HG03060 (cell line): ENCODE measurements at regions not wholly inside any gene's neighbourhood (a gene's known extent, or its start where the extent isn't known, plus 50 kb on each side); places are given as distances from the start of the nearest gene placed in this dataset.

Experiments used
- ATAC-seq: cut with Tn5 transposase; IDR thresholded peaks from one replicate; pipeline ENCODE4 v1.9.1; 2021; ENCODE audit warnings: low read depth, moderate number of reproducible peaks; ENCODE audit not compliant: unreplicated experiment

DNA sequence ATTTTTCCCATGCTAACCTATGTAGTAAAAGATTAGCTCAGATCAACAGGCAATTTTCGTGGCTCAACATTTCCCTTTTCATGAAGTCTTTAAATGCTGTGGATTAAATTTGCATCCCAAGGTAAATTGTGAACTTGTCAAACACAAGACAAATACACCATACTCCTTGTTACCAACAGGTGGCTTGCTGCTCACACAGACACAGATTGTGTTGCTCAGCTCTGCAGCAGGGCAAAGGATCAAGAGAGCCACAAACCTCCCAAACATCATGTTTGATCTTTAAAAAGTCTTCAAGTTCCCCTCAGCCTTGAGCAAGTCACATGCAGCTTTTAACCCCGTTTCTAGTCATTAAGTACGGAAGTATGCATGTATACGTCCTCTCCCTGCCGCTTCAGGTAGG lies 119.6 kb upstream of the CNTNAP4 start:
- no peak for ATAC-seq

GRCh38 chr16:76162046-76162445 lies 115.2 kb upstream of the CNTNAP4 start:
- no peak for ATAC-seq

- no peak for ATAC-seq
These were observed 112.1 kb upstream of the CNTNAP4 start for GRCh38 chr16:76164970-76165558.

- ATAC-seq = no peak
These were observed 101.5 kb upstream of the CNTNAP4 start for GRCh38 chr16:76175718-76176117.

- no peak for ATAC-seq
These were observed 101.0 kb upstream of the CNTNAP4 start for GRCh38 chr16:76176153-76176552.

GRCh38 chr16:76176616-76177015 lies 100.6 kb upstream of the CNTNAP4 start:
- ATAC-seq = no peak

DNA sequence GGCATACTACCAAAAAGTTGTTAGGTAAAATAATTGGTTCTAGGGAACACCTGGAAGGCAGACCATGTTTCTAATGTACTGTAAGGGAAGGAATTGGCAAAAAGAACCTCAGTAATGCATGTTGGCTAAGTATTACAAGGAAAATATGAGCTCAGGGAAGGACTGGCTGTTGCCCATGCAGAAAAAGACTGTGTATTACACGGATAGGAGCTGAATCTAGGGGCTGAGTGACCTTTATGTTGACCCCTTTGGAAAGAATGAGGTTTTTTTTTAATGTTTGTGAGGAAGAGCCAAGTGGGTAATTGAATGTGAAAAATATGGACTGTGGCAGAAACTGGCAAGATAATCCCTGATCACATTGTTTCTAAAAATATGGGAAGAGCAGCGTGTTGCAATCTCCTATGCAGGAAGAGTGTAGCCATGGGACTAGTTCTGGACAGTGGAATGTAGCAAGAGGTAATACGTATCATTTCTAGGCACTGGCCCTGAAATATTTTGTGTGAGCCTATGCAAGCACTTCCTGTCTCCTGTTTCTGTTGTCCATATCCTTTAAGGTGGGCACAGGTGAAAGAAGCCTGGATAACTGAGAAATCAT lies 95.1 kb upstream of the CNTNAP4 start:
- ATAC-seq = no peak

DNA sequence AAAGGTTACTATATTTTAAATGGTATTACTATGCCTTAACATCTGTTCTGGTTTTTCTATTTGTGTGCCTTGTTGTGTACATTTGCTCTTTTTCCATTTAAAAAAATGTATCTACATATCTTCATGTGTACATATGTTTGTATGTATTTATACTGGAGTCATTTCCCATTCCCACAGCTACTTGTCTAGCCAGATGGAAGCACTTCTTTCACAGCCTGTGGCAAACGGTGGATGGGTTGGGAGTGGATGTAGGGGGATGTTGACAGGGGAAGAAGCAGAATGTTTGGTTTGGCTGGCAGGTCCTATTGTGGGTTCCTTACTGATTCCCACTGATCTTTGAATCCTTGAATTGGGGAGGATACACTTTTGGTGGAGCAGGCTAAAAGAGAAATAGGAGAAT lies 93.6 kb upstream of the CNTNAP4 start:
- ATAC-seq = no peak

DNA sequence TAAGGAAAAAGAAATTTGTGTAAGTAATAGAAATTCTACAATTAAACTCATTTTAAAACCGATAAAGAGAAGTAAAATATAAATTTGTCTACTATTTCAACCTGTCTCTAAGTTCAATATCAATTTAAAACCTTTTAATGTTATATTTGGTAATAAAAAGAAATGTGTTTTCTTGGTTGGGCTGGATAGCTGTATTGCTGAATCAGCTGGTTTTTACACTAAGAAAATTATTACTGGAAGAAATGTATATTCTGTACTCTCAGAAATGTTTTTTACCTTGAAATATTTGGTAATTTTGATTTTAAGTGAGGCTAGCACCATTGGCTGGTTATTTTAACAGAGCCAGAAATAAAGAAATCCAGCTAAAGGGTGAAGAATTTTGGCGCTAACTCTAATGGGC lies 87.1 kb upstream of the CNTNAP4 start:
- no peak for ATAC-seq

GRCh38 chr16:76190480-76190879 lies 86.7 kb upstream of the CNTNAP4 start:
- ATAC-seq = no peak

DNA sequence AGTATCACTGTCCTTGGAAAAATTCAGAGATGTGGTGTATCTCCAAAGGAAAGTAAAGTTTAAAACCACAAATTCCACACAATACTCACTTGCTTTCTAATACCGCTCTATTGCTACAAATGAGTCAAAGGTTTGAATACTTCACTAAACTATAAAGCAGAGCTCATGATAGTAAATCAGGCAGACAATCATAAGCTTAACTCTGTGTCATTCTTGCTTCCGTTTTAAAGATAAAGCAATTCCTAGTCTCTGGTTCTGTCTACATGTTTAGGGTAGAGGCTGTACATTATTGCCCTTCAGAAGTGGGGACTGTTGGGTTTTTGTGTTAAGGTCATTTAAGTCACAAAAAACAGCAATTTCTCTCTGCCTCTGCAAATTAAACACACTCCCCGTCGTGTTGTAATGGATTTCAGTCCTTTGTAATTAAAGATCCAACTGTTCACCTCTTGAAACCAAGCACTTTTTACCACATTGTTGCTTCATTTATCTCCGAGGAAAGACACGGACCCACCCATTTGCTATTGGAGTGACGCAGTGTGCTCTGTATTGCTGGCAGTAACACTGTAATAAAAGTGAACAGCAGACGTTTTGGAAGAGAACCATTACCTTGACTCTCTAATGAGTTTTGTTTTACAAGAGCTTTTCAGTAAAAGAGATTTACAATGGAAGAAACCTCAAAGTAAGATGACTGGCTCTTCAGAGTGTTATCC lies 83.1 kb upstream of the CNTNAP4 start:
- no peak for ATAC-seq

- no peak for ATAC-seq
These were observed 82.6 kb upstream of the CNTNAP4 start for GRCh38 chr16:76194616-76195015.

- ATAC-seq = no peak
These were observed 82.1 kb upstream of the CNTNAP4 start for GRCh38 chr16:76195056-76195455.

DNA sequence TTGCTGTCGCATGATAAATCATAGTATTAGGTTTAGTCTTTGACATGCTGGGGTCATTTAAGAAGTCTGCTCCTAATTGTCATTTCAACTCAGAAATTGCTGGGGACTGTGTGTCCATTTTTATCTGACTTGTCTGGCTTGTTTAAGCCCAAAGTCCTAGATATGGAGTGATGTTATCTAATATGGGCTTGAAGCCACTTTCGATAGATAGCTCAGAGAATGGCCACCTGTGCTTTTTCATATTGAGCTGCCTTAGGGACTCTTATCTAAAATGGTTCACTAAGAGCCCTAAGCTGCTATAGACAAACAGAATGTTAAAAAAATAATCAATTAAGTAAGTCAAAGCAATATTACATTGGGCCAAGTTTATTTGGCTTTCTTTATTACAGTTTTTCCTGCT lies 81.6 kb upstream of the CNTNAP4 start:
- ATAC-seq = no peak

DNA sequence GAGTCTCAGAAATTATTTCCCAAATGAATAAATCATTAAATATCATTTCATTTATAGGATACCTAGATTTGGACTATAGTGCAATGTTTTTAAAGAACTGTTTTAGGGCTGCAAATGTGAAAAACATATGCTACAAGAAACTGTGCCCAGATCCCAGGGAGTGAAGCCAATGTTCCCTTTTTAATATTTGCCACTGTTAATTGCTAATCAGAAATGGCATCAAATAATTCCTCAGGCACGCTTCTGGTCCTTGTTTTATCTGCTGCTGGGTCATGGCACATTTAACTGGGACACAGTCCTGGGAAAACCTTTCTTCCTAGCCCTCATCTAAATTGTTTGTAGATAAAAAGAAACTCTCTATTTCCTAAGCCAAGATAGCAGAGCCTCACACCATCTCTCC lies 79.3 kb upstream of the CNTNAP4 start:
- ATAC-seq = no peak

DNA sequence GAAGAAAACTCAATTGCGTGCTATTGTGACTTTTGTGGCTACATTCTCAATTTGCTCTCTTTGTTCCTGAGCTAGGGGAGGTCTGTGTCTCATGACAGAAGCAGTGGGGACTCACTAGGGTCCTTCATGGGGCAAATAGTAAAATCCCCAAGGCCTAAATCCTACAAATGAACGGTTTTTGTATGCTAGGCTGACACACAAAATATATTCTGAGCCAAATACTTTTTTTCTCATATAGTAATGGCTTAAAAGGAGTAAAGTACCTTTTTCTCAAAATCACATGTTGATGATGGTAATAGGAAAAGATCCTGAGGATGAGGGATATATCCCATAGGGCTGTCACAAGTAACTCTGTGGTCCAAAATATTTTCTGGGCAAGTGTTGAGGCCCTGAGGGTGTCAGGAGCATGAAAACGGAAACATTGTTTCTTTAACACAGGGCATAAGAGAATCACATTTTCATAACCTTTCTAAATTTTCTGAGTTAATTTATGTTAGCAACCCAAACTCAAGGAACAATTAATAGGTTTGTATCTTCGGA lies 77.5 kb upstream of the CNTNAP4 start:
- ATAC-seq = no peak

- ATAC-seq = no peak
These were observed 75.8 kb upstream of the CNTNAP4 start for GRCh38 chr16:76201385-76201784.

DNA sequence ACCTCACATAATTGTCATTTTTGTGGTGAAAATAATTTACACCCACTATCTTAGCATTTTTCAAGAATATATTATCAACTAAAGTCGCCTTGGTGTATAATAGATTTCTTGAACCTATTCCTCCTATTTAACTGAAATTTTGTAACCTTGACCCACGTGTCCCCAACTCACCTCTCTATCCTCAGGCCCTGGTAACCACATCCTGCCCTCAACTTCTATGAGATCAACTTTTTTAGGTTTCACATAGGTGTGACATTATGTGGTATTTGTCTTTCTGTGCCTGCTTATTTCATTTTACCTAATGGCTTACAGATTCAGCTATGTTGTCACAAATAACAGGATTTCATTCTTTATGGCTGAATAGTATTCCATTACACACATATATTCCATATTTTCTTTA lies 73.0 kb upstream of the CNTNAP4 start:
- ATAC-seq = no peak

GRCh38 chr16:76207270-76207669 lies 69.9 kb upstream of the CNTNAP4 start:
- ATAC-seq = no peak

DNA sequence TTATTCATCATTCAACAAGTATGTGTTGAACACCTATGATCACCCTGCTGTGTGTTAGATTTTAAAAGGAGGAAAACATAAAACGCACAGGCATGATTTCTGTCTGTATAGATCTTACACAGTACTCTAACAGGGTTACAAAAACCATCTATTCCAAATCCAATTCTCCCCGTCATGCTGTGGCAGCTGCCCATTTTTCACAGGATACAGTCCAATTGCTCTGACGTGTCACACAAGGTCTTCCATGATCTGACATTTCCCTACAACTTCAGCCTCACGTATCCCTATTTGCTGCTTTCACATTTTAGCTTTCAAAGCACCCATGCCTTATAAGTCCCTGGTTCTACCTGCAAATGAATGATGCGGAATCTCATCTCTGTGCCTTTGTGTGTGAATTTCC lies 67.0 kb upstream of the CNTNAP4 start:
- no peak for ATAC-seq

- ATAC-seq = no peak
These were observed 63.3 kb upstream of the CNTNAP4 start for GRCh38 chr16:76213860-76214259.

- no peak for ATAC-seq
These were observed 62.3 kb upstream of the CNTNAP4 start for GRCh38 chr16:76214856-76215255.
